Gastrocnemius medialis (tissue), 4 donors: ENCODE measurements at regions not wholly inside any gene's neighbourhood (a gene's known extent, or its start where the extent isn't known, plus 50 kb on each side); places are given as distances from the start of the nearest gene placed in this dataset.
A peak's percentile ranks its signal among the peaks of the same experiment; 100 is the strongest.
"Not testable (repeated sequence)": the region's sequence is repeated elsewhere in the genome, so short reads cannot be mapped to it uniquely, and the experiment has no call there.

Experiments
- ATAC-seq, 2 donors: fragments of 150-250 bp; one replicate each; pipeline ENCODE4 v1.9.1; 2016
- DNase-seq, 2 donors: peaks; one replicate each; pipeline ENCODE4 v3.0.0-alpha.2; 2019
- H3K27ac ChIP-seq, 4 donors: fragments of 200-600 bp; sonication (generic); 1 replicate in 1 of 4; 2 replicates in 3 of 4; pipeline ENCODE4 v1.5.1; 2016 to 2018; ENCODE audit warnings: mild to moderate bottlenecking in 2 of 4, moderate library complexity in 1 of 4
- H3K27me3 ChIP-seq, 3 donors: fragments of 200-600 bp; sonication (generic) in 2 of 3; 1 replicate in 1 of 3; 2 replicates in 2 of 3; pipeline versions ENCODE4 v1.5.1 to v1.6.0; 2016 to 2019; ENCODE audit warnings: mild to moderate bottlenecking in 1 of 3, moderate library complexity in 1 of 3
- H3K36me3 ChIP-seq, 2 donors: fragments of 200-600 bp; sonication (generic) in 1 of 2; one replicate each; pipeline ENCODE4 v1.5.1; 2017 to 2018
- H3K4me1 ChIP-seq, 2 donors: fragments of 200-600 bp; sonication (generic) in 1 of 2; one replicate each; pipeline ENCODE4 v1.5.1; 2016 to 2017; ENCODE audit warnings: mild to moderate bottlenecking in 2 of 2
- H3K4me3 ChIP-seq, 4 donors: fragments of 200-600 bp; sonication (generic) in 3 of 4; 1 replicate in 1 of 4; 2 replicates in 3 of 4; pipeline ENCODE4 v1.5.1; 2016 to 2019; ENCODE audit warnings: mild to moderate bottlenecking in 2 of 4
- H3K9me3 ChIP-seq, 3 donors: fragments of 200-600 bp; sonication (generic) in 2 of 3; 1 replicate in 1 of 3; 2 replicates in 2 of 3; pipeline ENCODE4 v1.5.1; 2016 to 2019
- POLR2A ChIP-seq, 2 donors: fragments of 450-650 bp; IDR thresholded peaks; one replicate each; pipeline ENCODE4 v1.6.1; 2017; ENCODE audit warnings: antibody characterized with exemption in 2 of 2, mild to moderate bottlenecking in 2 of 2, moderate library complexity in 2 of 2
- in situ Hi-C, 4 donors: fragments of 200-750 bp; cut with MboI; loops; one replicate each; pipeline versions ENCODE4 v1.15.0 to v1.8.0; 2017; ENCODE audit warnings: low sequenced_read_pairs in 4 of 4
- intact Hi-C: fragments of 100-400 bp; cut with DNase I; formaldehyde crosslinking; loops from one replicate; pipeline ENCODE4 v1.15.1; 2023; ENCODE audit warnings: low total_unique reads
- TF ChIP-seq, protein P1 (sequence below), 5 experiments: fragments of 450-650 bp in 3 of 5; fragments of 200-600 bp in 2 of 5; sonication (generic) in 2 of 5; IDR thresholded peaks in 4 of 5; conservative IDR thresholded peaks in 1 of 5; 1 replicate in 4 of 5; 2 replicates in 1 of 5; pipeline ENCODE4 v1.5.1; 2016 to 2019; ENCODE audit warnings: antibody characterized with exemption in 5 of 5, mild to moderate bottlenecking in 3 of 5, moderate library complexity in 3 of 5

DNA sequence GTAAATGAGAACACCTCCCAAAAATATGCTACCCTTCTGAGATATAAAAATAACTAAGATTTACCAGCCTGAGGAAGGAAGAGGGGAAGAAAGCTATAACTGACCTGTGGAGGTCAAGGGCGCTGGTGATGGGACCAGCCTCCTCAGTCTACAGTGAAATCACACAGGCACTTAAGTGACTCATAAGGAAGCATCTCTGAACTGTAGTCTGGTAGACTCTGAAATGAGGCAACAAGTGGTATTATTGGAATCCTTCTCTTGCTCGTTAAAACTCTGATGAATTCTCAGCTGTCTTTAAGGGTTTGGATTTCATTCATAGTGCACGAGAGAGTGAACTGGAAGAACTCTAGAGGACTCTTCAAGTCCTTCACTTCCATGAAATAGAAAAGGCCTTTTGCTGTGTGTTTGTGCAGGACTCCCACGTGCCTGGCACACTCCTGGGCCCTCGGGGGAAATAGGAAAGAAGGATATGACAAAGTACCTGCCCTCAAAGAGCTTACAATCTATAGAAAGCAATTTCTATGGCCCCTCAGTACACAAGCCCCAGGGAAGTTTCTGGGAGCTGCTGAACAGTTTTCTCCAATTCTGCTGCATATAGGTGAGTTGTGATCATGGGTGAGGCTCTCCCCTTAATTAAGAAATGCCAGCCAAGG lies 231.8 kb upstream of the RREB1 start:
- in situ Hi-C loops, result no loop called here
- intact Hi-C loops, result no loop called here
- TF ChIP-seq POLR2A (IDR thresholded peaks at IDR 0.05), result no peak
- TF ChIP-seq, protein P1, sequence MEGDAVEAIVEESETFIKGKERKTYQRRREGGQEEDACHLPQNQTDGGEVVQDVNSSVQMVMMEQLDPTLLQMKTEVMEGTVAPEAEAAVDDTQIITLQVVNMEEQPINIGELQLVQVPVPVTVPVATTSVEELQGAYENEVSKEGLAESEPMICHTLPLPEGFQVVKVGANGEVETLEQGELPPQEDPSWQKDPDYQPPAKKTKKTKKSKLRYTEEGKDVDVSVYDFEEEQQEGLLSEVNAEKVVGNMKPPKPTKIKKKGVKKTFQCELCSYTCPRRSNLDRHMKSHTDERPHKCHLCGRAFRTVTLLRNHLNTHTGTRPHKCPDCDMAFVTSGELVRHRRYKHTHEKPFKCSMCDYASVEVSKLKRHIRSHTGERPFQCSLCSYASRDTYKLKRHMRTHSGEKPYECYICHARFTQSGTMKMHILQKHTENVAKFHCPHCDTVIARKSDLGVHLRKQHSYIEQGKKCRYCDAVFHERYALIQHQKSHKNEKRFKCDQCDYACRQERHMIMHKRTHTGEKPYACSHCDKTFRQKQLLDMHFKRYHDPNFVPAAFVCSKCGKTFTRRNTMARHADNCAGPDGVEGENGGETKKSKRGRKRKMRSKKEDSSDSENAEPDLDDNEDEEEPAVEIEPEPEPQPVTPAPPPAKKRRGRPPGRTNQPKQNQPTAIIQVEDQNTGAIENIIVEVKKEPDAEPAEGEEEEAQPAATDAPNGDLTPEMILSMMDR (IDR thresholded peaks at IDR 0.05 in 4 of 5, conservative IDR thresholded peaks at IDR 0.05 in 1 of 5), result no peak
- Histone ChIP-seq H3K9me3 (no peaks in the 10 kb centered on the region), H3K4me3 (no peak overlapping the region), H3K4me1 (peaks cover 0 to 10% of the 10 kb centered on the region in 2 donors), H3K27ac (peak overlapping the region; percentile 35 to 74 (median 65)), H3K36me3 (no peaks in the 10 kb centered on the region), H3K27me3 (no peaks in the 10 kb centered on the region)
- peak in 1 of 2 donors; percentile 44 for DNase-seq
- ATAC-seq, result peak; percentile 95 to 98

DNA sequence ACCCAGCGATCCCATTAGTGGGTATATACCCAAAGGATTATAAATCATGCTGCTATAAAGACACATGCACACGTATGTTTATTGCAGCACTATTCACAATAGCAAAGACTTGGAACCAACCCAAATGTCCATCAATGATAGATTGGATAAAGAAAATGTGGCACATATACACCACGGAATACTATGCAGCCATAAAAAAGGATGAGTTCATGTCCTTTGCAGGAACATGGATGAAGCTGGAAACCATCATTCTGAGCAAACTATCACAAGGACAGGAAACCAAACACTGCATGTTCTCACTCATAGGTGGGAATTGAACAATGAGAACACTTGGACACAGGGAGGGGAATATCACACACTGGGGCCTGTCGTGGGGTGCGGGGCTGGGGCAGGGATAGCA lies 230.0 kb upstream of the RREB1 start:
- in situ Hi-C loops, H3K9me3 ChIP-seq, H3K36me3 ChIP-seq, H3K27me3 ChIP-seq, H3K4me3 ChIP-seq, H3K27ac ChIP-seq, intact Hi-C loops, H3K4me1 ChIP-seq, ATAC-seq, DNase-seq: not testable (repeated sequence)

DNA sequence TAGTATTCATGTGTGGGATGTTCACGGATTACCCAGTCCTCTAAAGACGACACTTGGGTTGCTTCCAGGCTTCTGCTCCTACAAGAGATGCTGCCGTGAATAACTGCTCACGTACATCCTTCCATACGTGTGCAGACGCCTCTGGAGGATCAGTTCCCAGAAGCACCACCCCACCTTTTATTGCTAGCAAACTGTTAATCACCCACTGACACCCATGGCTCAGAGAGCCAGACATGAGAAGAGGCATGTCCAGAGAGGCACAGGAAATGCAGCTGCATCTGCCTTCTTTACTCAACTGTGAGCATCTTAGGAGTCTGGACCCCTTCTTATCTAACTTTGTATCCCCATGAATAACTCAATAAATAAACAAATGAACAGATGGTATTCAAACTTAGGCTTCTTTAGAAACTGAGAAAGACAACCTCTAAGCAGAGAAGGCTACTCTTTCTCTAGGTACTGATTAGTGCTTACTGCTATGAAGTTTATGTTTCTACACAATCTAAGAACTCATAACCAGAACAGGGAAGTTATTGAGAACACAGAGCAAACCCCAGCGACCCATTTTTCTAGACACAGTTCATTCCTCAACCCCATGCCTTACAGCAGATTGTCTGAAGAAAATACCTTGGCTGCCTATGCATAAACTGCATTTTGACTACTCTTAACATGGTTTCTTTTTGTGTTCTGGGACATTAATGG lies 228.7 kb upstream of the RREB1 start:
- no peaks in the 10 kb centered on the region for H3K36me3 ChIP-seq
- H3K4me3 ChIP-seq, result no peak overlapping the region
- no peak for DNase-seq
- no peak for ATAC-seq
- in situ Hi-C loops (no loop called here), intact Hi-C loops (no loop called here)
- H3K27ac ChIP-seq, result no peak overlapping the region
- H3K9me3 ChIP-seq, result no peaks in the 10 kb centered on the region
- no peak for TF ChIP-seq POLR2A (IDR thresholded peaks at IDR 0.05)
- TF ChIP-seq, protein P1 (IDR thresholded peaks at IDR 0.05 in 4 of 5, conservative IDR thresholded peaks at IDR 0.05 in 1 of 5), result no peak
- H3K27me3 ChIP-seq, result no peaks in the 10 kb centered on the region
- H3K4me1 ChIP-seq, result peaks cover 0 to 10% of the 10 kb centered on the region in 2 donors

DNA sequence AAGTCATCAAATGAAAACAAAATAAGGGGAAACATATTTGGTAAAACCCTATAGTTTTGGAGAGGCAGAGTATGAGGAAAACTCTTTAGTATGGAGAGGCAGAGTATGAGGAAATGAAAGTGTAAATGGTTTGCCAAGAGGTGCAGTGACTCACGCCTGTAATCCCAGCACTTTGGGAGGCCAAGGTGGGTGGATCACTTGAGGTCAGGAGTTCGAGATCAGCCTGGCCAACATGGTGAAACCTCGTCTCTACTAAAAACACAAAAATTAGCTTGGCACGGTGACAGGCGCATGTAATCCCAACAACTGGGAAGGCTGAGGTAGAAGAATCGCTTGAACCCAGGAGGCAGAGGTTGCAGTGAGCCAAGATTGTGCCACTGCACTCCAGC lies 228.2 kb upstream of the RREB1 start:
- intact Hi-C loops, in situ Hi-C loops, H3K36me3 ChIP-seq, H3K9me3 ChIP-seq, H3K27me3 ChIP-seq, H3K27ac ChIP-seq, DNase-seq, H3K4me3 ChIP-seq, H3K4me1 ChIP-seq: not testable (repeated sequence)
- peak in 1 of 2 donors; percentile 25 for ATAC-seq

DNA sequence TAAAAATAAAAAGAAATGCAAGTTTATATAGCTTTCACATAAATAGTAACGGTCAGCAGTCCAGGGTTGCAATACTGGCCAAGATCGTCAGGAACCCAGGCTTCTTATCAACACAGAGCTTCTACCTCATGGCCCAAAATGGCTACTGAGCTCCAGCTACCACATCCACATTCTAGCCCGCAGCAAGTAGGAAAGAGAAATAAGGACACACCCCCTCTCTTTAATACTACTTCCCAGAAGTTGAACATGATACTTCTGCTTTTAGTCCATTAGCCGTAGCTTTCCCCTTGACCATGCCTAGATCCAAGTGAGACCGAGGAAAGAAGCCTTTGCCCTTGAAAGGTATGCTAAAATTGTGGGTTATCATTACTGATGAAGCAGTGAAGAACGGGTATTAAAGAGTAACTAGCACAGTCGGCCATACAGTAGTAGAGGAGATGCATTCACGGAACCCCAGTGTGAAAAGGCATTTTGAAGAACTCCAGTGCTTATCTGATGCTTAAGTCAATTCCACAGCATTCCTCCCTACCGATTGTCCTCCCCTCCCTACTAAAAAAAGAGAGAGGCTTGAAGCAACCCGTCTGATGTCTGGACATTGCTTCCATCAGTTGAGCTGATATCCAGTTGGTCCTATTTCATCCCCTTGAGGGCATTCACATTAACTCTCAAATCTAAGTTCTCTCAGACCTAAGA lies 226.9 kb upstream of the RREB1 start:
- no peaks in the 10 kb centered on the region for H3K9me3 ChIP-seq
- no peaks in the 10 kb centered on the region for H3K36me3 ChIP-seq
- ATAC-seq (no peak), DNase-seq (no peak)
- intact Hi-C loops, result no loop called here
- no peaks in the 10 kb centered on the region for H3K27me3 ChIP-seq
- H3K4me1 ChIP-seq, result peaks cover 0 to 12% of the 10 kb centered on the region in 2 donors
- H3K27ac ChIP-seq, result no peak overlapping the region
- in situ Hi-C loops, result no loop called here
- TF ChIP-seq POLR2A (IDR thresholded peaks at IDR 0.05), result no peak
- TF ChIP-seq, protein P1 (IDR thresholded peaks at IDR 0.05 in 4 of 5, conservative IDR thresholded peaks at IDR 0.05 in 1 of 5), result no peak
- no peak overlapping the region for H3K4me3 ChIP-seq
